Endodermal cell (in vitro differentiated cells): ENCODE measurements at regions not wholly inside any gene's neighbourhood (a gene's known extent, or its start where the extent isn't known, plus 50 kb on each side); places are given as distances from the start of the nearest gene placed in this dataset.

Source experiments
- DNase-seq: peaks from one replicate; pipeline ENCODE4 v3.0.0-alpha.2; 2017
- H3K27ac ChIP-seq: 2 replicates; pipeline ENCODE4 v1.5.1; 2013; ENCODE audit warnings: mild to moderate bottlenecking, low read depth, low read length, moderate library complexity
- H3K27me3 ChIP-seq: 2 replicates; pipeline ENCODE4 v1.6.1; 2013; ENCODE audit warnings: mild to moderate bottlenecking, low read length, moderate library complexity; ENCODE audit not compliant: insufficient read depth, control insufficient read depth, poor library complexity, severe bottlenecking
- H3K36me3 ChIP-seq: 2 replicates; pipeline ENCODE4 v1.7.0; 2013; ENCODE audit warnings: mild to moderate bottlenecking, low read length, moderate library complexity; ENCODE audit not compliant: control insufficient read depth, insufficient read depth
- H3K4me1 ChIP-seq: one replicate; pipeline ENCODE4 v1.7.0; 2013; ENCODE audit warnings: low read length; ENCODE audit not compliant: control insufficient read depth, insufficient read depth
- H3K4me3 ChIP-seq: 2 replicates; pipeline ENCODE4 v1.5.1; 2013; ENCODE audit warnings: mild to moderate bottlenecking, low read length, moderate library complexity
- H3K9ac ChIP-seq: 2 replicates; pipeline ENCODE4 v1.6.1; 2013; ENCODE audit warnings: mild to moderate bottlenecking, low read length, moderate library complexity; ENCODE audit not compliant: poor library complexity, severe bottlenecking; ENCODE audit errors: extremely low read depth
- H3K9me3 ChIP-seq: 2 replicates; pipeline ENCODE4 v1.6.1; 2013; ENCODE audit warnings: mild to moderate bottlenecking, low read length, moderate library complexity; ENCODE audit not compliant: control insufficient read depth
- H3K27ac Mint-ChIP-seq: 2 replicates; pipeline ENCODE4 v1.8.0; 2020; ENCODE audit warnings: mixed read lengths
- H3K27me3 Mint-ChIP-seq: 2 replicates; pipeline ENCODE4 v1.8.0; 2021; ENCODE audit warnings: mild to moderate bottlenecking, mixed read lengths; ENCODE audit not compliant: insufficient read depth
- H3K36me3 Mint-ChIP-seq: 2 replicates; pipeline ENCODE4 v1.8.0; 2020; ENCODE audit warnings: low read depth, mixed read lengths
- H3K4me1 Mint-ChIP-seq: 2 replicates; pipeline ENCODE4 v1.8.0; 2020; ENCODE audit warnings: mixed read lengths
- H3K4me3 Mint-ChIP-seq: 2 replicates; pipeline ENCODE4 v1.8.0; 2020; ENCODE audit warnings: mild to moderate bottlenecking, moderate library complexity, mixed read lengths
- H3K9me3 Mint-ChIP-seq: 2 replicates; pipeline ENCODE4 v1.8.0; 2020; ENCODE audit warnings: mild to moderate bottlenecking, mixed read lengths
- CTCF ChIP-seq: fragments of 200-600 bp; sonication (generic); conservative IDR thresholded peaks from 2 replicates; pipeline ENCODE4 v1.5.0; 2021; ENCODE audit warnings: antibody characterized with exemption, mild to moderate bottlenecking
- WGBS, 2 experiments: methylation state at CpG; one replicate each; pipeline versions ENCODE4 v1.1.5 to v1.1.7; 2013; ENCODE audit warnings: missing lambda C conversion rate in 2 of 2, mixed read lengths in 1 of 2; ENCODE audit not compliant: insufficient coverage in 1 of 2, insufficient read length in 1 of 2; 5-methylcytosine and 5-hydroxymethylcytosine counted together

DNA sequence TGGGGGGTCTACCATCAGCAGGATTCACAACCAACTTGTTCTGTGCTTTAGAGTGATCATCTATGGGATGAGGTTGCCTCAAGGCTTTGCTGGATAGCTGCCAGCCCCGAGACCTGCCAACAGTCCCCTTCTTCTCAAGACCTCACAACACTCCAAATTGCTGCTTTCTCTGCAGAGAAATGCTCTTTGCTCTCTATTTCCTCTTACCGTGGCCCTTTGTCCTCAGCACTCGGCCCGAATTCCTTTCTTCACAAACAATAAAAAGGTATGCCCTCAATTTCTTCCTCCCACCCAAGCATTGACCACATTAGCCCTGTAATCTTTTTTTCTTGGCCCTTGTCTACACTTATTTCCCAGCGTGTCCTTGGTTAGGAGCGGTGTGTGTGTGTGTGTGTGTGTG, 147.4 kb upstream of the SNX19 start:
- 64 to 70% methylated on average over 2 to 6 of the region's 6 CpGs for WGBS, 2 experiments
- Histone ChIP-seq H3K4me1 (no peaks in the 10 kb centered on the region), H3K36me3 (no peaks in the 10 kb centered on the region), H3K27ac (no peak overlapping the region), H3K4me3 (no peak overlapping the region), H3K9ac (no peak overlapping the region), H3K27me3 (no peaks in the 10 kb centered on the region), H3K9me3 (no peaks in the 10 kb centered on the region)
- H3K27ac Mint-ChIP-seq = no peak overlapping the region
- H3K27me3 Mint-ChIP-seq = peaks cover 2% of the 10 kb centered on the region
- H3K4me3 Mint-ChIP-seq = no peak overlapping the region
- no peaks in the 10 kb centered on the region for H3K9me3 Mint-ChIP-seq
- peaks cover 21% of the 10 kb centered on the region for H3K4me1 Mint-ChIP-seq
- DNase-seq = no peak
- no peaks in the 10 kb centered on the region for H3K36me3 Mint-ChIP-seq
- no peak for TF ChIP-seq CTCF

DNA sequence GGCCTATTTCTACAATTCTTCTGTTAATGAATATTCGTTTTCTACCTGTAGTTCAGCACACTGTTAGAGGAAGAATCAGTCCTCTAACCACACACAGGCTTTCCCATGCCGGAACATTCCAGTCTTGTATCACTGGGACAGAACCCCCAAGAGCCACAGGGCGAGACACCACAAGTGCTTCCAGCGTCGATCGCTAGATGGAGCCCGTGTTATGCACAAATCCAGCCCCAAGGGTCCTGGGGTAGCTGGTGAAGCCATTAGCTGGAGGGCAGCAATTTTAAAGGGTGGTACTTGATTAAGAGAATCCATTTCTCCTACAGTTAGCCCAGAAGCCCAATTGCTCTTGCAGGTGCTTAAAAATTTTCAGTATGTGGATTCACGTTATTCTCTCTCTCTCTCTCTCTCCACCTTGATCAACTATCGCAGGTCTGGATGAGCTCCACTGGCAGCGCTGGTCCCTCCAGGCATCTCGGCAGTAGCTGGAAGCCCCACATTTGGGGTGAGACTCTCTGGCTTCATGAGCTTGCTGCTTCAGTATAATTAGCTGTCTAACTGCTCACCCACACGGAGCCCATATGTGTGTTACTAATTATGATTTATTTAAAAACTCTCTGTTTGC, 148.2 kb upstream of the SNX19 start:
- Mint-ChIP-seq H3K4me1 (peaks cover 21% of the 10 kb centered on the region), H3K27me3 (peaks cover 2% of the 10 kb centered on the region), H3K4me3 (no peak overlapping the region), H3K36me3 (no peaks in the 10 kb centered on the region), H3K9me3 (no peaks in the 10 kb centered on the region), H3K27ac (no peak overlapping the region)
- peak; percentile 95 for DNase-seq
- Histone ChIP-seq H3K4me3 (no peak overlapping the region), H3K27ac (no peak overlapping the region), H3K9ac (no peak overlapping the region), H3K9me3 (no peaks in the 10 kb centered on the region), H3K36me3 (no peaks in the 10 kb centered on the region), H3K4me1 (no peaks in the 10 kb centered on the region), H3K27me3 (no peaks in the 10 kb centered on the region)
- 33 to 48% methylated on average over 9 to 12 of the region's 12 CpGs for WGBS, 2 experiments
- TF ChIP-seq CTCF = peak; percentile 98

GRCh38 chr11:131065435-131066413, 149.4 kb upstream of the SNX19 start:
- Histone ChIP-seq H3K4me1 (no peaks in the 10 kb centered on the region), H3K9me3 (no peaks in the 10 kb centered on the region), H3K4me3 (no peak overlapping the region), H3K27me3 (no peaks in the 10 kb centered on the region), H3K36me3 (no peaks in the 10 kb centered on the region), H3K27ac (no peak overlapping the region), H3K9ac (no peak overlapping the region)
- no peaks in the 10 kb centered on the region for H3K9me3 Mint-ChIP-seq
- no peak overlapping the region for H3K27ac Mint-ChIP-seq
- no peaks in the 10 kb centered on the region for H3K36me3 Mint-ChIP-seq
- no peak overlapping the region for H3K4me3 Mint-ChIP-seq
- no peak for TF ChIP-seq CTCF
- WGBS, 2 experiments = 94 to 97% methylated on average over 11 to 13 of the region's 13 CpGs
- peaks cover 2% of the 10 kb centered on the region for H3K27me3 Mint-ChIP-seq
- DNase-seq = no peak
- peaks cover 21% of the 10 kb centered on the region for H3K4me1 Mint-ChIP-seq
